GM12878 (cell line): ENCODE measurements at regions not wholly inside any gene's neighbourhood (a gene's known extent, or its start where the extent isn't known, plus 50 kb on each side); places are given as distances from the start of the nearest gene placed in this dataset. TPM values are rescaled to one million over a fixed set of nuclear protein-coding genes. Genes with fewer than 3 reads are reported as not detected.

ENCODE experiments used
- small RNA-seq: library from RNA; depleted of rRNA; stranded (forward); fragments of <200 nt; gene quantifications from one replicate; pipeline ENCODE3, GENCODE V24; 2014

Small RNA genes lying in the stretch of these regions (small RNA-seq; reads per million reads assigned to genes)
- gene RF00019, result not detected
